Astrocyte (in vitro differentiated cells and primary cell): ENCODE measurements at regions not wholly inside any gene's neighbourhood (a gene's known extent, or its start where the extent isn't known, plus 50 kb on each side); places are given as distances from the start of the nearest gene placed in this dataset.

Experiments used
- DNase-seq: peaks from one replicate; pipeline ENCODE4 v3.0.0-alpha.2; 2010; ENCODE audit warnings: low read depth
- FAIRE-seq: peaks from 2 replicates; lab custom pipeline; 2011; peaks lifted over from hg19 to GRCh38; lab: Jason Lieb, UNC
- H2AFZ ChIP-seq: 2 replicates; pipeline ENCODE4 v1.6.0; 2012; ENCODE audit warnings: low read depth, low read length, inconsistent platforms
- H3K27ac ChIP-seq: 2 replicates; pipeline ENCODE4 v1.5.1; 2011; ENCODE audit warnings: low read depth, low read length, inconsistent platforms
- H3K27me3 ChIP-seq: 2 replicates; pipeline ENCODE4 v1.6.0; 2011; ENCODE audit warnings: low read length, inconsistent platforms; ENCODE audit not compliant: insufficient read depth
- H3K36me3 ChIP-seq: 2 replicates; pipeline ENCODE4 v1.5.1; 2011; ENCODE audit warnings: low read length, inconsistent platforms; ENCODE audit not compliant: insufficient read depth
- H3K4me1 ChIP-seq: 2 replicates; pipeline ENCODE4 v1.5.1; 2011; ENCODE audit warnings: low read length, inconsistent platforms; ENCODE audit not compliant: insufficient read depth
- H3K4me2 ChIP-seq: 2 replicates; pipeline ENCODE4 v1.6.0; 2012; ENCODE audit warnings: low read length, inconsistent platforms
- H3K4me3 ChIP-seq: 2 replicates; pipeline ENCODE4 v1.5.1; 2011; ENCODE audit warnings: low read depth, mild to moderate bottlenecking, low read length, inconsistent platforms; ENCODE audit not compliant: insufficient read depth
- H3K79me2 ChIP-seq: 2 replicates; pipeline ENCODE4 v1.6.0; 2012; ENCODE audit warnings: mild to moderate bottlenecking, low read length, inconsistent platforms; ENCODE audit not compliant: insufficient read depth
- H3K9ac ChIP-seq: 2 replicates; pipeline ENCODE4 v1.6.0; 2012; ENCODE audit warnings: mild to moderate bottlenecking, low read length, inconsistent platforms
- H3K9me3 ChIP-seq: 2 replicates; pipeline ENCODE4 v1.5.1; 2012; ENCODE audit warnings: low read depth, mild to moderate bottlenecking, low read length, inconsistent platforms; ENCODE audit not compliant: insufficient read depth
- H4K20me1 ChIP-seq: 2 replicates; pipeline ENCODE4 v1.6.0; 2012; ENCODE audit warnings: low read length, inconsistent platforms; ENCODE audit not compliant: insufficient read depth
- H3K27ac Mint-ChIP-seq: one replicate; pipeline ENCODE4 v1.8.0; 2021; ENCODE audit warnings: mild to moderate bottlenecking, mixed read lengths; ENCODE audit not compliant: unreplicated experiment
- H3K27me3 Mint-ChIP-seq: one replicate; pipeline ENCODE4 v1.8.0; 2021; ENCODE audit warnings: low read depth, mixed read lengths; ENCODE audit not compliant: unreplicated experiment
- H3K36me3 Mint-ChIP-seq: one replicate; pipeline ENCODE4 v1.8.0; 2021; ENCODE audit warnings: low read depth, mixed read lengths; ENCODE audit not compliant: unreplicated experiment
- H3K4me1 Mint-ChIP-seq: one replicate; pipeline ENCODE4 v1.8.0; 2021; ENCODE audit warnings: low read depth, mixed read lengths; ENCODE audit not compliant: unreplicated experiment
- H3K4me3 Mint-ChIP-seq: one replicate; pipeline ENCODE4 v1.8.0; 2021; ENCODE audit warnings: mild to moderate bottlenecking, moderate library complexity, mixed read lengths; ENCODE audit not compliant: unreplicated experiment
- H3K9me3 Mint-ChIP-seq: one replicate; pipeline ENCODE4 v1.8.0; 2021; ENCODE audit warnings: mild to moderate bottlenecking, mixed read lengths; ENCODE audit not compliant: unreplicated experiment
- EZH2 ChIP-seq: IDR thresholded peaks from 2 replicates; pipeline ENCODE4 v1.6.1; 2012; ENCODE audit warnings: mild to moderate bottlenecking, low read length, inconsistent platforms; ENCODE audit not compliant: insufficient read depth
- TF ChIP-seq, protein P1 (sequence below): IDR thresholded peaks from 2 replicates; pipeline ENCODE4 v1.5.1; 2011; ENCODE audit warnings: low read depth, mild to moderate bottlenecking, inconsistent platforms, low read length, moderate library complexity; ENCODE audit not compliant: insufficient read depth

DNA sequence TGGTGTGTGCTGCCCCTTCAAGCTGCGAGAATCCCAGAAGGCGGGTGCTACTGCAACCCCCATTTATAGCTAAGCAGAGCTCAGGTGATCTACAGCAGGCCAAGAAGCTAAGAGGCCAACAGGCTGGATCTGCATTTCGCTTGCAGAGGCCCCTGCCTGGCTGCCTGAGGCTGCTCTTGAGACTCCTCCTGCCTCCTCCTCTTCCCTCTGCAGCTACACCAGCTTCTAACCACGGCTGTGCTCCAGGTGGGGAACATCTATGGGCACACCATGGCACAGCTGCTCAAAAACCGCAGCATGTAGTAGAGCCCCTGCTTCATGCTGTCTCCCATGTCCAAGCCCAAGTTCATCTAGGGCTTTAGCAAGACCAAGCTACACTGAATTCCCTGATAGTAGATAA is 72.9 kb upstream of the ZNF678 start:
- no peak overlapping the region for H2AFZ ChIP-seq
- H3K4me2 ChIP-seq, result no peak overlapping the region
- H3K4me3 ChIP-seq, result no peak overlapping the region
- TF ChIP-seq EZH2, result no peak
- TF ChIP-seq, protein P1, sequence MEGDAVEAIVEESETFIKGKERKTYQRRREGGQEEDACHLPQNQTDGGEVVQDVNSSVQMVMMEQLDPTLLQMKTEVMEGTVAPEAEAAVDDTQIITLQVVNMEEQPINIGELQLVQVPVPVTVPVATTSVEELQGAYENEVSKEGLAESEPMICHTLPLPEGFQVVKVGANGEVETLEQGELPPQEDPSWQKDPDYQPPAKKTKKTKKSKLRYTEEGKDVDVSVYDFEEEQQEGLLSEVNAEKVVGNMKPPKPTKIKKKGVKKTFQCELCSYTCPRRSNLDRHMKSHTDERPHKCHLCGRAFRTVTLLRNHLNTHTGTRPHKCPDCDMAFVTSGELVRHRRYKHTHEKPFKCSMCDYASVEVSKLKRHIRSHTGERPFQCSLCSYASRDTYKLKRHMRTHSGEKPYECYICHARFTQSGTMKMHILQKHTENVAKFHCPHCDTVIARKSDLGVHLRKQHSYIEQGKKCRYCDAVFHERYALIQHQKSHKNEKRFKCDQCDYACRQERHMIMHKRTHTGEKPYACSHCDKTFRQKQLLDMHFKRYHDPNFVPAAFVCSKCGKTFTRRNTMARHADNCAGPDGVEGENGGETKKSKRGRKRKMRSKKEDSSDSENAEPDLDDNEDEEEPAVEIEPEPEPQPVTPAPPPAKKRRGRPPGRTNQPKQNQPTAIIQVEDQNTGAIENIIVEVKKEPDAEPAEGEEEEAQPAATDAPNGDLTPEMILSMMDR, result no peak
- H3K9ac ChIP-seq, result no peak overlapping the region
- no peaks in the 10 kb centered on the region for H3K79me2 ChIP-seq
- no peaks in the 10 kb centered on the region for H4K20me1 ChIP-seq
- no peaks in the 10 kb centered on the region for H3K27me3 ChIP-seq
- peaks cover 12% of the 10 kb centered on the region for H3K9me3 Mint-ChIP-seq
- H3K27me3 Mint-ChIP-seq, result peaks cover 10% of the 10 kb centered on the region
- H3K27ac ChIP-seq, result no peak overlapping the region
- H3K4me1 Mint-ChIP-seq, result no peaks in the 10 kb centered on the region
- H3K9me3 ChIP-seq, result no peaks in the 10 kb centered on the region
- no peak overlapping the region for H3K4me3 Mint-ChIP-seq
- no peak for FAIRE-seq
- H3K4me1 ChIP-seq, result no peaks in the 10 kb centered on the region
- H3K27ac Mint-ChIP-seq, result no peak overlapping the region
- no peak for DNase-seq
- H3K36me3 ChIP-seq, result no peaks in the 10 kb centered on the region
- no peaks in the 10 kb centered on the region for H3K36me3 Mint-ChIP-seq

- DNase-seq (no peak), FAIRE-seq (no peak)
- Mint-ChIP-seq H3K27me3 (peaks cover 10% of the 10 kb centered on the region), H3K36me3 (no peaks in the 10 kb centered on the region), H3K9me3 (peaks cover 12% of the 10 kb centered on the region), H3K27ac (no peak overlapping the region), H3K4me3 (no peak overlapping the region), H3K4me1 (no peaks in the 10 kb centered on the region)
- H3K36me3 ChIP-seq, result no peaks in the 10 kb centered on the region
- H3K27me3 ChIP-seq, result no peaks in the 10 kb centered on the region
- H3K4me2 ChIP-seq, result no peak overlapping the region
- H3K79me2 ChIP-seq, result no peaks in the 10 kb centered on the region
- H3K4me1 ChIP-seq, result no peaks in the 10 kb centered on the region
- TF ChIP-seq, protein P1, result no peak
- no peak for TF ChIP-seq EZH2
- H3K9me3 ChIP-seq, result no peaks in the 10 kb centered on the region
- no peak overlapping the region for H2AFZ ChIP-seq
- no peak overlapping the region for H3K27ac ChIP-seq
- no peaks in the 10 kb centered on the region for H4K20me1 ChIP-seq
- H3K4me3 ChIP-seq, result no peak overlapping the region
- no peak overlapping the region for H3K9ac ChIP-seq
Observed at GRCh38 chr1:227490001-227490400, 73.4 kb upstream of the ZNF678 start.

GRCh38 chr1:227489572-227489971 is 73.8 kb upstream of the ZNF678 start:
- Histone ChIP-seq H3K79me2 (no peaks in the 10 kb centered on the region), H3K27ac (no peak overlapping the region), H3K9me3 (no peaks in the 10 kb centered on the region), H3K4me1 (no peaks in the 10 kb centered on the region), H3K9ac (no peak overlapping the region), H3K36me3 (no peaks in the 10 kb centered on the region), H4K20me1 (no peaks in the 10 kb centered on the region), H3K4me3 (no peak overlapping the region), H2AFZ (no peak overlapping the region), H3K4me2 (no peak overlapping the region), H3K27me3 (no peaks in the 10 kb centered on the region)
- Mint-ChIP-seq H3K27ac (no peak overlapping the region), H3K36me3 (no peaks in the 10 kb centered on the region), H3K9me3 (peaks cover 12% of the 10 kb centered on the region), H3K4me3 (no peak overlapping the region), H3K4me1 (no peaks in the 10 kb centered on the region), H3K27me3 (peaks cover 10% of the 10 kb centered on the region)
- DNase-seq, result no peak
- TF ChIP-seq EZH2, result no peak
- TF ChIP-seq, protein P1, result no peak
- FAIRE-seq, result no peak
